Right lobe of liver (tissue), 4 donors: ENCODE measurements at regions not wholly inside any gene's neighbourhood (a gene's known extent, or its start where the extent isn't known, plus 50 kb on each side); places are given as distances from the start of the nearest gene placed in this dataset.

Source experiments
- POLR2A ChIP-seq: fragments of 450-650 bp; IDR thresholded peaks from one replicate; pipeline ENCODE4 v1.6.1; 2017; ENCODE audit warnings: antibody characterized with exemption, mild to moderate bottlenecking
- TF ChIP-seq, protein P1 (sequence below), 4 donors: fragments of 200-600 bp in 3 of 4; fragments of 450-650 bp in 1 of 4; IDR thresholded peaks; one replicate each; pipeline versions ENCODE4 v1.5.1 to v1.8.0; 2016 to 2022; ENCODE audit warnings: antibody characterized with exemption in 4 of 4, mild to moderate bottlenecking in 2 of 4
- donor health status: DM: no; HTN: no; CAD: no.
- donor health status: DM: no; HTN: no; CAD: no.
- donor health status: DM: no; HTN: yes; CAD: no.

DNA sequence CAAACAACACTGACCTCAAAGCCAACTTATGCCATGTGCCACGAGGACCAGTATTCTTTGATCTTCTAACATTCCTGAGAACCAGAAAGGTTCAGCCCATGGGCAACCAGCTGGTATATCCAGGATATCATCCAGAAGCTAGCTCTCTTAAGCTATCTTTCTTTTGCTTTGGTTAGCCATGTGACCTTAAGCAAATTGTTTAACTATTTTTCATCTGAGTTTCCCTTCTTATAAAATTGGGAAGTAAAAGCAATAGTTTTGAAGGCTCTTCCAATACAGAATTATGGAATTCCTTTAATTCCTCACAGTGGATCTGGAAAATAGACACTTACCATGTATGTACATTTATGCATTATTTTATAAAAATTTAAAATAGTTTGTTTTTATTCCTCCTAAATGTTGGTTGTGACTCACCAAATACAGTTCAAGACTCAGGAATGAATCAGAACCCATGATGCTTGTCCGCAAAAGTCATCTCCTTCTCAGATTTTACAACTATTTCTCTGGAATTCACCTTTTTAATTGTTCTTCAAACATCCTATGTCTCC, 435.7 kb downstream of the ZEB2 start:
- TF ChIP-seq, protein P1, sequence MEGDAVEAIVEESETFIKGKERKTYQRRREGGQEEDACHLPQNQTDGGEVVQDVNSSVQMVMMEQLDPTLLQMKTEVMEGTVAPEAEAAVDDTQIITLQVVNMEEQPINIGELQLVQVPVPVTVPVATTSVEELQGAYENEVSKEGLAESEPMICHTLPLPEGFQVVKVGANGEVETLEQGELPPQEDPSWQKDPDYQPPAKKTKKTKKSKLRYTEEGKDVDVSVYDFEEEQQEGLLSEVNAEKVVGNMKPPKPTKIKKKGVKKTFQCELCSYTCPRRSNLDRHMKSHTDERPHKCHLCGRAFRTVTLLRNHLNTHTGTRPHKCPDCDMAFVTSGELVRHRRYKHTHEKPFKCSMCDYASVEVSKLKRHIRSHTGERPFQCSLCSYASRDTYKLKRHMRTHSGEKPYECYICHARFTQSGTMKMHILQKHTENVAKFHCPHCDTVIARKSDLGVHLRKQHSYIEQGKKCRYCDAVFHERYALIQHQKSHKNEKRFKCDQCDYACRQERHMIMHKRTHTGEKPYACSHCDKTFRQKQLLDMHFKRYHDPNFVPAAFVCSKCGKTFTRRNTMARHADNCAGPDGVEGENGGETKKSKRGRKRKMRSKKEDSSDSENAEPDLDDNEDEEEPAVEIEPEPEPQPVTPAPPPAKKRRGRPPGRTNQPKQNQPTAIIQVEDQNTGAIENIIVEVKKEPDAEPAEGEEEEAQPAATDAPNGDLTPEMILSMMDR (IDR thresholded peaks at IDR 0.05), result no peak
- no peak for TF ChIP-seq POLR2A
